Cardiac muscle cell (in vitro differentiated cells and primary cell): ENCODE measurements at regions not wholly inside any gene's neighbourhood (a gene's known extent, or its start where the extent isn't known, plus 50 kb on each side); places are given as distances from the start of the nearest gene placed in this dataset.

Source experiments
- DNase-seq, 2 donors: peaks; one replicate each; pipeline versions ENCODE4 v3.0.0 to v3.0.0-alpha.2; 2010 to 2017; ENCODE audit warnings: low read depth in 1 of 2, low spot score in 1 of 2
- H3K27ac ChIP-seq: fragments of 200-600 bp; sonication (generic); 2 replicates; pipeline ENCODE4 v1.5.1; 2016
- H3K27me3 ChIP-seq: fragments of 200-600 bp; sonication (generic); 2 replicates; pipeline ENCODE4 v1.6.0; 2016; ENCODE audit warnings: control low read depth
- H3K36me3 ChIP-seq: fragments of 200-600 bp; sonication (generic); 2 replicates; pipeline ENCODE4 v1.5.1; 2016; ENCODE audit warnings: control low read depth
- H3K4me1 ChIP-seq: fragments of 200-600 bp; sonication (generic); 2 replicates; pipeline ENCODE4 v1.8.1; 2017; ENCODE audit warnings: low read depth, mild to moderate bottlenecking, mixed run types
- H3K4me3 ChIP-seq: fragments of 200-600 bp; sonication (generic); 2 replicates; pipeline ENCODE4 v1.5.1; 2016; ENCODE audit warnings: mild to moderate bottlenecking
- H3K9me3 ChIP-seq: fragments of 200-600 bp; sonication (generic); 2 replicates; pipeline ENCODE4 v1.5.1; 2017; ENCODE audit warnings: low read depth, mild to moderate bottlenecking, control low read depth
- TF ChIP-seq, protein P1 (sequence below): IDR thresholded peaks from 2 replicates; pipeline ENCODE4 v1.5.1; 2012; ENCODE audit warnings: low read depth, mild to moderate bottlenecking, low read length

DNA sequence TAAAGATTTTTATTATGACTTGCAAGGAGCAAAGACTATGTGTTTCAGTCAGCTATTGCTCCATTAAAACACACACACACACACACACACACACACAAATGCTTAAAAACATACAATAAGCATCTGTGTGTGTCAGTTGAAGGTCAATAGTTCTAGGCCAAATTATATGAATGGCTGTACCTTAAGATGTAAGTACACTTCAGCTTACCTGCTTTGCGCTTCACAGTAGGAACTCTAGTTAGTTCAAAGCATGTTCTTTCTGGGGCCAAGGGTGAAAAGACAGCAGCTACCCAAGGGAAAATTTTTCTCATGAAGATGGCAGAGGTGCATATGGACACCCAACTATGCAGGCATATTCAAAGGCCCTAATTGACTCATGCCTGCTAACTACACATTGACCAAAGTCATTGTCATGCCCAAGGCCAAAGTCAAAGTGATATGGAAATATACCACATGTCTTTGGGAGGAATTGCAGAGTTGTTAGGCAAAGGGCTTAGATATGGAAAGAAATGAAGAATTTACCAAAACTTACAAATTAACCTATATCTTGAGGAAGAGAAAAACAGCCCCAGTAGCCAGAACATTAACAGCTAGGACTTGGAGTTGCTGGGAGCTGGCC is 61.9 kb upstream of the BTN3A2 start:
- no peaks in the 10 kb centered on the region for H3K36me3 ChIP-seq
- H3K27ac ChIP-seq = no peak overlapping the region
- no peak for DNase-seq
- no peaks in the 10 kb centered on the region for H3K27me3 ChIP-seq
- no peaks in the 10 kb centered on the region for H3K9me3 ChIP-seq
- H3K4me1 ChIP-seq = no peaks in the 10 kb centered on the region
- TF ChIP-seq, protein P1, sequence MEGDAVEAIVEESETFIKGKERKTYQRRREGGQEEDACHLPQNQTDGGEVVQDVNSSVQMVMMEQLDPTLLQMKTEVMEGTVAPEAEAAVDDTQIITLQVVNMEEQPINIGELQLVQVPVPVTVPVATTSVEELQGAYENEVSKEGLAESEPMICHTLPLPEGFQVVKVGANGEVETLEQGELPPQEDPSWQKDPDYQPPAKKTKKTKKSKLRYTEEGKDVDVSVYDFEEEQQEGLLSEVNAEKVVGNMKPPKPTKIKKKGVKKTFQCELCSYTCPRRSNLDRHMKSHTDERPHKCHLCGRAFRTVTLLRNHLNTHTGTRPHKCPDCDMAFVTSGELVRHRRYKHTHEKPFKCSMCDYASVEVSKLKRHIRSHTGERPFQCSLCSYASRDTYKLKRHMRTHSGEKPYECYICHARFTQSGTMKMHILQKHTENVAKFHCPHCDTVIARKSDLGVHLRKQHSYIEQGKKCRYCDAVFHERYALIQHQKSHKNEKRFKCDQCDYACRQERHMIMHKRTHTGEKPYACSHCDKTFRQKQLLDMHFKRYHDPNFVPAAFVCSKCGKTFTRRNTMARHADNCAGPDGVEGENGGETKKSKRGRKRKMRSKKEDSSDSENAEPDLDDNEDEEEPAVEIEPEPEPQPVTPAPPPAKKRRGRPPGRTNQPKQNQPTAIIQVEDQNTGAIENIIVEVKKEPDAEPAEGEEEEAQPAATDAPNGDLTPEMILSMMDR = no peak
- H3K4me3 ChIP-seq = no peak overlapping the region

DNA sequence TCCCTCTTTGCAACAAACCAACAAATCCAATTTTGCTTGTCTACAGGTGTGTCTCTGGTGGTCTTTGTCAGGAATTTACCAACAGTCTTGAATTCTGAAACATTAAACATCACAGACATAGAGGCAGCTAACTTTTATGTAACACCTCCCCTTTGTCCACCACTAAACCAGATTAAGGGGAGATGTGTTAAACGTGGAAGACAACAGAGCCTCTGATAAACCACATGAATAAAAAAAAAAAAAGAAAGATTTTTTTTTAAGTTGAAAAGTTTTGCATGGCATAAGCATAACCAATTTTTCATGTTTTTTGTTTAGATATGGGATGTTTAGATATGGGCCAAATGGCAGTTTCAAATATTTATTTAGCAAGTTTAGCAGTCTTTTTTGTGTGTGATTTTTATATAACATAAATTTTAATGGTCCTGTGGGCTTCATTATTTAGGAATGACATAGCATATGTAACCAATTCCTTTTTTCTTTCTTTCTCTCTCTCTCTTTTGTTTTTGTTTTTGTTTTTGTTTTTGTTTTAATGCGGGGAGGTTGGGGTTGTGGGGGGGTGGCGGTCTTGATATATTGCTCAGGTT is 60.7 kb upstream of the BTN3A2 start:
- Histone ChIP-seq H3K27ac (no peak overlapping the region), H3K36me3 (no peaks in the 10 kb centered on the region), H3K27me3 (no peaks in the 10 kb centered on the region), H3K4me1 (no peaks in the 10 kb centered on the region), H3K4me3 (peak overlapping the region; percentile 19), H3K9me3 (no peaks in the 10 kb centered on the region)
- DNase-seq = no peak
- TF ChIP-seq, protein P1 = no peak

- TF ChIP-seq, protein P1 = no peak
- Histone ChIP-seq H3K27me3 (no peaks in the 10 kb centered on the region), H3K4me1 (no peaks in the 10 kb centered on the region), H3K36me3 (no peaks in the 10 kb centered on the region), H3K9me3 (no peaks in the 10 kb centered on the region), H3K27ac (no peak overlapping the region), H3K4me3 (peak overlapping the region; percentile 19)
- DNase-seq = peak; percentile 46 to 89
Measured at GRCh38 chr6:26304797-26305640, 60.0 kb upstream of the BTN3A2 start.

DNA sequence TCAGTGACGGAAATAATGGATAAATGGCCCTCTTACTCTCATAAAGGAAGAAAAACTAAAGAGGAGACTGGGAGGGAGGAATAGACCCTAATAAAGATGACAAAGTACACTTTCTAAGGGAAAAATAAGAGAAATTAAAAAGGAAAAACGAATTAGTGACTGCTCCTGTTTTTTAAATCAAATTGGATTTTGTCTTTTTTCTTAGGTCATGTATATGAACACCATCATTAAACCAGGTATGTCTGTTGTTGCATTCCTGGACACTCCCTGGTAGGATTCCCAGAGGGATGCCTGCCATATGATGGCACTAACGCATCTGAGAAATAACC is 59.4 kb upstream of the BTN3A2 start:
- H3K36me3 ChIP-seq = no peaks in the 10 kb centered on the region
- TF ChIP-seq, protein P1 = no peak

DNA sequence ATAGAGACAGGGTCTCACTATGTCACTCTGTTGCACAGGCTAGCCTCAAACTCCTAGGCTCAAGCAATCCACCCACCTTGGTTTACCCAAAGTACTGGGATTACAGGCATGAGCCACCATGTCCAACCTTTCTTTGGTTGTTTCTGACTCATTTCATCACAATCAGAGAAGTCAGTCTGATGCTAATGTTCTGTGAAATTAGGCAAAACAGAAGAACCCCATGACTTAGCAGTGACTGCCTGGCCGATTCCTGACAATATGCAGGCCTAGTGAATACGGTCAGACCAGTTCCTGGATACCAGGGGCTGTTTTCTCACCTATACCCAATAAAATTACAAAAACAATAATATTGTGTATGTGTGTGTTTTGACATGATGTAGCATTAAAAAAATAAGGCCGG is 58.8 kb upstream of the BTN3A2 start:
- TF ChIP-seq, protein P1 = no peak
- no peaks in the 10 kb centered on the region for H3K36me3 ChIP-seq
- DNase-seq = no peak

More for the DNA sequence above, 59.4 kb upstream of the BTN3A2 start:
- DNase-seq = no peak
- Histone ChIP-seq H3K4me3 (no peak overlapping the region), H3K27me3 (no peaks in the 10 kb centered on the region), H3K27ac (no peak overlapping the region), H3K4me1 (no peaks in the 10 kb centered on the region), H3K9me3 (no peaks in the 10 kb centered on the region)

More for the DNA sequence above, 58.8 kb upstream of the BTN3A2 start:
- Histone ChIP-seq H3K4me1 (no peaks in the 10 kb centered on the region), H3K27ac (no peak overlapping the region), H3K4me3 (no peak overlapping the region), H3K9me3 (no peaks in the 10 kb centered on the region), H3K27me3 (no peaks in the 10 kb centered on the region)
